CD4-positive, alpha-beta T cell treated with Interleukin-6 for 4 hours (primary cell): ENCODE measurements at regions not wholly inside any gene's neighbourhood (a gene's known extent, or its start where the extent isn't known, plus 50 kb on each side); places are given as distances from the start of the nearest gene placed in this dataset.

Experiments used
- DNase-seq: peaks from one replicate; pipeline ENCODE4 v3.0.0-alpha.2; 2020; ENCODE audit warnings: mixed read lengths

- no peak for DNase-seq
Measured at GRCh38 chr3:159131376-159131775, 329.5 kb downstream of the MFSD1 start.

- DNase-seq, result no peak
Measured at GRCh38 chr3:159137949-159138348, 336.1 kb downstream of the MFSD1 start.

GRCh38 chr3:159139326-159139725, 337.5 kb downstream of the MFSD1 start:
- DNase-seq, result no peak

- no peak for DNase-seq
Measured at GRCh38 chr3:159144472-159144871, 342.6 kb downstream of the MFSD1 start.

GRCh38 chr3:159144891-159145290, 343.0 kb downstream of the MFSD1 start:
- DNase-seq, result no peak

GRCh38 chr3:159146392-159146791, 344.5 kb downstream of the MFSD1 start:
- no peak for DNase-seq

- DNase-seq, result no peak
Measured at GRCh38 chr3:159146856-159147435, 345.1 kb downstream of the MFSD1 start.

- no peak for DNase-seq
Measured at GRCh38 chr3:159147813-159148212, 346.0 kb downstream of the MFSD1 start.

GRCh38 chr3:159148466-159148865, 346.6 kb downstream of the MFSD1 start:
- no peak for DNase-seq

GRCh38 chr3:159149131-159149530, 347.3 kb downstream of the MFSD1 start:
- no peak for DNase-seq

- DNase-seq, result no peak
Measured at GRCh38 chr3:159149633-159150032, 347.8 kb downstream of the MFSD1 start.

- no peak for DNase-seq
Measured at GRCh38 chr3:159150180-159150579, 348.3 kb downstream of the MFSD1 start.

GRCh38 chr3:159151130-159151529, 349.3 kb downstream of the MFSD1 start:
- DNase-seq, result no peak

GRCh38 chr3:159157275-159157674, 355.4 kb downstream of the MFSD1 start:
- DNase-seq, result no peak

- no peak for DNase-seq
Measured at GRCh38 chr3:159158213-159158612, 356.4 kb downstream of the MFSD1 start.

- no peak for DNase-seq
Measured at GRCh38 chr3:159158801-159159200, 356.9 kb downstream of the MFSD1 start.

- no peak for DNase-seq
Measured at GRCh38 chr3:159159546-159159945, 357.7 kb downstream of the MFSD1 start.

GRCh38 chr3:159163656-159164055, 361.8 kb downstream of the MFSD1 start:
- no peak for DNase-seq

GRCh38 chr3:159165961-159166360, 364.1 kb downstream of the MFSD1 start:
- no peak for DNase-seq

- DNase-seq, result no peak
Measured at GRCh38 chr3:159166899-159167586, 365.2 kb downstream of the MFSD1 start.

- no peak for DNase-seq
Measured at GRCh38 chr3:159168788-159169187, 366.9 kb downstream of the MFSD1 start.

GRCh38 chr3:159169828-159170227, 368.0 kb downstream of the MFSD1 start:
- DNase-seq, result no peak

- DNase-seq, result no peak
Measured at GRCh38 chr3:159170436-159171003, 368.7 kb downstream of the MFSD1 start.

GRCh38 chr3:159171333-159171732, 369.5 kb downstream of the MFSD1 start:
- no peak for DNase-seq

GRCh38 chr3:159172473-159172872, 370.6 kb downstream of the MFSD1 start:
- no peak for DNase-seq
